ENCODE measurements at regions not wholly inside any gene's neighbourhood (a gene's known extent, or its start where the extent isn't known, plus 50 kb on each side); places are given as distances from the start of the nearest gene placed in this dataset.
A peak's percentile ranks its signal among the peaks of the same experiment; 100 is the strongest.

GRCh38 chr2:204143216-204144014 is 206.9 kb downstream of the ICOS start:
- Histone ChIP-seq H3K36me3 (replicated peaks; ENCODE audit: insufficient read depth, low read depth) (no peaks in the 10 kb centered on the region), H3K4me1 (ENCODE audit: insufficient read depth) (no peaks in the 10 kb centered on the region), H3K4me3 (no peak overlapping the region), H4K20me1 (ENCODE audit: insufficient read depth, poor library complexity, severe bottlenecking) (no peaks in the 10 kb centered on the region), H3K79me2 (no peaks in the 10 kb centered on the region), H3K4me2 (no peak overlapping the region), H3K27ac (no peak overlapping the region), H3K27me3 (no peaks in the 10 kb centered on the region), H3K9me2 (replicated peaks; ENCODE audit: insufficient read depth) (no peaks in the 10 kb centered on the region), H3K9me3 (ENCODE audit: low read depth) (no peaks in the 10 kb centered on the region), H2AFZ (no peak overlapping the region)
- no peak for DNase-seq (ENCODE audit: low spot score)
- TF ChIP-seq EZH2 (IDR thresholded peaks at IDR 0.05; ENCODE audit: borderline replicate concordance) = no peak
- 85% methylated on average over 14 of the region's 14 CpGs for WGBS (ENCODE audit: low lambda C conversion rate, missing lambda C conversion rate)

- Histone ChIP-seq H3K9me3 (ENCODE audit: low read depth) (no peaks in the 10 kb centered on the region), H3K27me3 (no peaks in the 10 kb centered on the region), H3K79me2 (no peaks in the 10 kb centered on the region), H3K4me2 (no peak overlapping the region), H3K9me2 (replicated peaks; ENCODE audit: insufficient read depth) (no peaks in the 10 kb centered on the region), H3K4me1 (ENCODE audit: insufficient read depth) (no peaks in the 10 kb centered on the region), H3K36me3 (replicated peaks; ENCODE audit: insufficient read depth, low read depth) (no peaks in the 10 kb centered on the region), H2AFZ (no peak overlapping the region), H3K27ac (no peak overlapping the region), H3K4me3 (no peak overlapping the region), H4K20me1 (ENCODE audit: insufficient read depth, poor library complexity, severe bottlenecking) (no peaks in the 10 kb centered on the region)
- TF ChIP-seq CTCF (IDR thresholded peaks at IDR 0.05; ENCODE audit: poor library complexity) = no peak
- TF ChIP-seq EZH2phosphoT487 (IDR thresholded peaks at IDR 0.05; ENCODE audit: low read depth, severe bottlenecking, unreplicated experiment) = no peak
- TF ChIP-seq EZH2 (IDR thresholded peaks at IDR 0.05; ENCODE audit: borderline replicate concordance) = no peak
- WGBS (ENCODE audit: low lambda C conversion rate, missing lambda C conversion rate) = 94% methylated on average over 3 of the region's 3 CpGs
- DNase-seq (ENCODE audit: low spot score) = no peak
These were observed 207.9 kb downstream of the ICOS start for GRCh38 chr2:204144492-204144891.

GRCh38 chr2:204145263-204145751 is 208.7 kb downstream of the ICOS start:
- Histone ChIP-seq H3K27ac (no peak overlapping the region), H2AFZ (peak overlapping the region; percentile 5)
- peak; percentile 90 for DNase-seq (ENCODE audit: low spot score)

More at GRCh38 chr2:204145263-204145751, 208.7 kb downstream of the ICOS start:
- H3K9me3 ChIP-seq (ENCODE audit: low read depth) = no peaks in the 10 kb centered on the region
- no peaks in the 10 kb centered on the region for H3K4me1 ChIP-seq (ENCODE audit: insufficient read depth)
- H3K27me3 ChIP-seq = no peaks in the 10 kb centered on the region
- H3K9me2 ChIP-seq (replicated peaks; ENCODE audit: insufficient read depth) = no peaks in the 10 kb centered on the region
- TF ChIP-seq EZH2phosphoT487 (IDR thresholded peaks at IDR 0.05; ENCODE audit: low read depth, severe bottlenecking, unreplicated experiment) (no peak), EZH2 (IDR thresholded peaks at IDR 0.05; ENCODE audit: borderline replicate concordance) (no peak), CTCF (IDR thresholded peaks at IDR 0.05; ENCODE audit: poor library complexity) (peak; percentile 98)
- H3K36me3 ChIP-seq (replicated peaks; ENCODE audit: insufficient read depth, low read depth) = no peaks in the 10 kb centered on the region
- 16% methylated on average over 13 of the region's 13 CpGs for WGBS (ENCODE audit: low lambda C conversion rate, missing lambda C conversion rate)
- peak overlapping the region; percentile 18 for H3K4me3 ChIP-seq
- H3K4me2 ChIP-seq = peak overlapping the region; percentile 73
- H3K79me2 ChIP-seq = no peaks in the 10 kb centered on the region
- H4K20me1 ChIP-seq (ENCODE audit: insufficient read depth, poor library complexity, severe bottlenecking) = no peaks in the 10 kb centered on the region
